ENCODE measurements at regions not wholly inside any gene's neighbourhood (a gene's known extent, or its start where the extent isn't known, plus 50 kb on each side); places are given as distances from the start of the nearest gene placed in this dataset.
"Not testable (repeated sequence)": the region's sequence is repeated elsewhere in the genome, so short reads cannot be mapped to it uniquely, and the experiment has no call there.

- DNase-seq = no peak
- intact Hi-C loops (cut with DNase I) = no loop called here
Measured at GRCh38 chr2:145416640-145417039, 896.7 kb upstream of the ZEB2 start.

GRCh38 chr2:145415151-145415550, 895.2 kb upstream of the ZEB2 start:
- intact Hi-C loops (cut with DNase I) = no loop called here
- DNase-seq = no peak

GRCh38 chr2:145413261-145414030, 893.5 kb upstream of the ZEB2 start:
- intact Hi-C loops (cut with DNase I) = no loop called here
- no peak for DNase-seq

- intact Hi-C loops (cut with DNase I) = no loop called here
- no peak for DNase-seq
Measured at GRCh38 chr2:145412155-145412554, 892.2 kb upstream of the ZEB2 start.

GRCh38 chr2:145411493-145411892, 891.6 kb upstream of the ZEB2 start:
- intact Hi-C loops (cut with DNase I) = no loop called here
- DNase-seq = no peak

DNA sequence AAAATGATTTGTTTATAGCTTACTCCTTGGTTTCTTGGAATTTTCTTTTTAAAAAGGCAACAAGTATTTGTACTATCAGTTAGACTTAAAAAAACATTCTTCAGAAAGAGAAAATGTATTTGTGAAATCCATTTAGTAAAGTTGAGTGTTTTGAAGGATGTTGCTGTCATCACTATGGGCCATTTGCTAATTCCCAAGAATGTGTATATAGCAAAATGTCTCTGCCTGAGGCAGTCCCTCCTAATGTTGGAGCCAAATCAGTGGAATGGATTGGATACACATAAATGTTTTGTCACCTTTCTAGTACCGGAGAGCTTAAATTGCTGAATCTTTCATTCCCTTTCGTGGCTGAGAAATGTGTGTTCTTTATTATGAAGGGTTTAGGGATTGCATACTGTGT, 890.2 kb upstream of the ZEB2 start:
- intact Hi-C loops (cut with DNase I) = no loop called here
- no peak for DNase-seq

GRCh38 chr2:145408980-145409379, 889.1 kb upstream of the ZEB2 start:
- intact Hi-C loops (cut with DNase I) = no loop called here
- no peak for DNase-seq

- DNase-seq = no peak
- intact Hi-C loops (cut with DNase I) = no loop called here
Measured at GRCh38 chr2:145404690-145405089, 884.8 kb upstream of the ZEB2 start.

DNA sequence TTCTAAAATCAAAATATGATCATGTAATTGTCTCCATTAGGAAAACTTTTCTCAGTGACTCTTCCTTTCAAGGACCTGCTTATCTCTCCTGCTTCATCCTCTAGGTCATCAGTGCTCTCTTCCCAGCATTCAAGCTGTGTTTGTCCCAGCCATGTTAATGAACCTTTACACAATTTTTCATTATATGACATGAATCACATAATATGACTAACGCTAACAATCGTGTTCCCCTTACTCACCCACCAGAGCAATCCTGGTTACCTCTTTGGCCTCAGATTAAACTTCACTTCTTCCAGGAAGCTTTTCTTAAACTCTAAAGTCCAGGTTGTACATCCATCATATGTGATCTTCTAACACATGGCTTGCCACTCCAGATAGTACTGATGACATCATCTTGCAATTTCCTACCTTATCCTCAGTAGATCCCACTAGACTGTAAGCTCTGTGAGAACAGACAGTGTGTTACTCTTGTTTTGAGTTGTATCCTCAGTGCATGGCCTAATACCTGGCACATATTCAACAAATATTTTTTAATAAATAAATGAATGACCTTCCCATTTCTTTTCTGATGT, 882.9 kb upstream of the ZEB2 start:
- intact Hi-C loops (cut with DNase I) = no loop called here
- DNase-seq = no peak

DNA sequence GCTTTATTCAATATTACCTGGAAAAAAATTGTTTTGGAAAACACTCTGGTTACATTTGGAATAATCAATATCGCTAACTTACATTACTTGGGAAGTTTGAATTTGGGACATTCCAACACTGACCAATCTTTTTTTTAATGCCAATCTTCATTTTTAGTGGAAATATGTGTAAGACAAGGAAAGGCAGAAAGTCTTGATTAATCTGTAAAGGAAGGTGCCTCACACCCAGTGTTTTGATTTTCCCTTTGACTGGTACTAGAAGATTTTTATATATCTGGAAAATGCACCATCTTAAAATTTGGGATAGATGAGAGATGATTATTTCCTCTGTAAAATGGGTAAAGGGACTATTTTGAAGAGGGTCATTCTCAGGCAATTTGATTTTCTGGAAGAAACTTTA, 879.2 kb upstream of the ZEB2 start:
- intact Hi-C loops (cut with DNase I) = no loop called here
- DNase-seq = no peak

DNA sequence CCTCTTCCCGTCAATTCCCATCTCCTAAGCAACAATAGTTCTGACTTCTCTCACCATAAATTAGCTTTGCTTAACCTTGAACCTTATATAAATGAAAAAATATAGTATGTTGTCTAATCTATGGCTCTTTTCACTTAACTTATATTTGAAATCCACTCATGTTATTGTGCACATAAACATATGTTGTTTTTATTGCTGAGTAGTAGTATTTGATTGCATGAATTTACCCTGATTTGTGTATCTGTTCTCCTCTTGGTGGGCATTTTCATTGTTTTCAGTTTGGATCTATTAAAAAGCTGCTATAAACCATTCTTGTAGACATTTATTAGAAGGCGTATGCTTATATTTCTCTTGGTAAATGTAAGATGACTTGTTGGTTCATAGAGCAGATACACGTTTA, 874.3 kb upstream of the ZEB2 start:
- intact Hi-C loops (cut with DNase I) = no loop called here
- no peak for DNase-seq

GRCh38 chr2:145386973-145387372, 867.1 kb upstream of the ZEB2 start:
- intact Hi-C loops (cut with DNase I) = no loop called here
- no peak for DNase-seq

GRCh38 chr2:145383961-145384360, 864.0 kb upstream of the ZEB2 start:
- intact Hi-C loops (cut with DNase I) = no loop called here
- no peak for DNase-seq

DNA sequence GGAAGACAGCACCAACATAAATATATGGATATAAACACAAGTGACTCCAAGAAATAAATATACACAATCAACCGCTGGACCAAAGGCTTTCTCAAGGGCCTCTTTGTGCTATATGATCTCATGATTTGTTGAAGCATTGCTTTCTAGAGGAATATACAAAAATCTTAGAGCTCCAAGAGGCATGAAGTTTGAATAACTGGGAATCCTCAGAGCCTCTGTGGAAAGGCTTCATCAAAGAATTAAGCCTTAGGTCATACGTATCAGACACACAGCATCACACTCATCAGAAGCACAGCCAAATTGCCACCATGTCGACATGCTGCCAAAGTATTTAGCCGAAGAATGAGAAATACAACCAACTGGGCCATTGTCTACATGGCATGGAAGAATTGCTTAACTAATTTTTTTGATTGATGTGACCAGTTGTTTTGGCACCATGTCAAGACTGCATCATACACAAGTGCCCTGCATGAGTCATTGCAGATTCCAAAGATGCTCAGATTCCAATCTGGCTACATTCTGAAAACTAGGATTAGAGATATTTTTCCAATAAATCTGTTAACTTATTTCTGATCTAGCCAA, 860.6 kb upstream of the ZEB2 start:
- intact Hi-C loops (cut with DNase I) = no loop called here

GRCh38 chr2:145379934-145380333, 860.0 kb upstream of the ZEB2 start:
- DNase-seq = no peak
- intact Hi-C loops (cut with DNase I) = no loop called here

More for the DNA sequence above, 860.6 kb upstream of the ZEB2 start:
- DNase-seq = no peak

GRCh38 chr2:145374165-145374564, 854.2 kb upstream of the ZEB2 start:
- intact Hi-C loops (cut with DNase I) = no loop called here
- no peak for DNase-seq

DNA sequence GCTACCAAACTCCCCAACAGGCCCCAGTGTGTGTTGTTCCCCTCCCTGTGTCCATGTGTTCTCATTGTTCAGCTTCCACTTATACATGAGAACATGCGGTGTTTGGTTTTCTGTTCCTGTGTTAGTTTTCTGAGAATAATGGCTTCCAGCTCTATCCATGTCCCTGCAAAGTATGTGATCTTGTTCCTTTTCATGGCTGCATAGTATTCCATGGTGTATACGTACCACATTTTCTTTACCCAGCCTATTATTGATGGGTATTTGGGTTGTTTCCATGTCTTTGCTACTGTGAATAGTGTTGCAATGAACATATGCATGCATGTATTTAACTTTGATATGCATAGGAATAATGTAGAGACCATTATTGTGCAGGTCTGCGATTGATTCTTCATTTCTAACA, 847.4 kb upstream of the ZEB2 start:
- intact Hi-C loops (cut with DNase I); DNase-seq: not testable (repeated sequence)

- no peak for DNase-seq
- intact Hi-C loops (cut with DNase I) = no loop called here
Measured at GRCh38 chr2:145366341-145366740, 846.4 kb upstream of the ZEB2 start.

GRCh38 chr2:145360129-145360790, 840.3 kb upstream of the ZEB2 start:
- intact Hi-C loops (cut with DNase I) = no loop called here
- no peak for DNase-seq

GRCh38 chr2:145359561-145359960, 839.6 kb upstream of the ZEB2 start:
- no peak for DNase-seq
- intact Hi-C loops (cut with DNase I) = no loop called here

Data from head of caudate nucleus (tissue), 42 donors.